GM18858 (cell line): ENCODE measurements at regions not wholly inside any gene's neighbourhood (a gene's known extent, or its start where the extent isn't known, plus 50 kb on each side); places are given as distances from the start of the nearest gene placed in this dataset.

ENCODE experiments used
- ATAC-seq: cut with Tn5 transposase; IDR thresholded peaks from one replicate; pipeline ENCODE4 v1.9.1; 2021; ENCODE audit not compliant: unreplicated experiment

GRCh38 chr11:92317721-92318120 is 93.1 kb downstream of the FAT3 start:
- no peak for ATAC-seq

DNA sequence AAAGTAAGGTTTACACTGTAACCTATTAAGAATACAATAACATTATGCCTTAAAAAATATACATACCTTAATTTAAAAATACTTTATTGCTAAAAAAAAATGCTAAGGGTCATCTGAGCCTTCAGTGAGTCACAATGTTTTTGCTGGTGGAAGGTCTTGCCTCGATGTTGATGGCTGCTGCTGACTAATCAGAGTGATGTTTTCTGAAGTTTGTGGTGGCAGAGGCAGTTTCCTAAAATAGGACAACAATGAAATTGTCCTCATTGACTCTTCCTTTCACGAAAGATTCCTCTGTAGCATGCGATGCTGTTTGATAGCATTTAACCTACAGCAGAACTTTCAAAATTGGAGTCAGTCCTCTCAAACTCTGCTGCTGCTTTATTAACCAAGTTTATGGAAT is 97.6 kb downstream of the FAT3 start:
- ATAC-seq = no peak

- no peak for ATAC-seq
These were observed 100.3 kb downstream of the FAT3 start for GRCh38 chr11:92324890-92325289.

- ATAC-seq = no peak
These were observed 100.8 kb downstream of the FAT3 start for GRCh38 chr11:92325416-92325815.

DNA sequence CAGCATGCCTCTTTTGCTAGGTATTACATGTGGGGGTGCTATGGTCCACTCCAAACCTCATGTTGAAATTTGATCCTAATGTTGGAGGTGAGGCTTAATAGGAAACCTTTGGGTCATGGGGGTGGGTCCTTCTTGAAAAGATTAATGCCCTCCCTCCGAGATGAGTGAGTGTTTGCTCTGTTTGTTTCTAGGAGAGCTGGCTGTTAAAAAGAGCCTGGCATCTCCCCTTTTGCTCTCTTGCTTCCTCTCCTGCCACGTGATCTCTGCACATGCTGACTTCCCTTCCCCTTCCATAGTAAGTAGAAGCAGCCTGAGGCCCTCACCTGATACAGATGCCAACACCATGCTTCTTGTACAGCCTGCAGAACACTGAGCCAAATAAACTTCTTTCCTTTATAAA is 104.5 kb downstream of the FAT3 start:
- ATAC-seq = no peak

GRCh38 chr11:92329646-92330045 is 105.0 kb downstream of the FAT3 start:
- ATAC-seq = no peak

- ATAC-seq = no peak
These were observed 105.5 kb downstream of the FAT3 start for GRCh38 chr11:92330114-92330513.

DNA sequence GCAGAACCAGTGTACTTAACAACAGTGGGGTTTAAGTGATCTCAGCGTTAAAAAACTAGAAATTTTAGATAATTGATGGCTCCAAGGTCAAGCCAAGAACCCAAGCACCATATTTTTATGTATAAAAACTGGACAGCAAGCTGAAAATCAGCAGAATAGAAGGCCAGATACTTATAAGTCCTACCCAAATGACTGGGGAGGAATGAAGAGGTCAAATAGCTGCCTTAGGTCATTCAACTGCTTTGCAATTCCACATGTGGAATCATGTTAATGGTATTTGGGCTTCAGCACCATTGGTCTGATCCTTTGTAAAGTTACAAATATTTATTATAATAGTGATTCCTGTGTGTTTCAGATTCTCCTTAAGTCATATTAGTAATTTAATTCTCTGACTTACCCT is 108.4 kb downstream of the FAT3 start:
- no peak for ATAC-seq

GRCh38 chr11:92340839-92341238 is 116.2 kb downstream of the FAT3 start:
- ATAC-seq = no peak

GRCh38 chr11:92342034-92342720 is 117.6 kb downstream of the FAT3 start:
- no peak for ATAC-seq

GRCh38 chr11:92342886-92343285 is 118.3 kb downstream of the FAT3 start:
- ATAC-seq = no peak

- no peak for ATAC-seq
These were observed 121.6 kb downstream of the FAT3 start for GRCh38 chr11:92346220-92346619.

- no peak for ATAC-seq
These were observed 122.8 kb downstream of the FAT3 start for GRCh38 chr11:92347454-92347853.

- no peak for ATAC-seq
These were observed 125.0 kb downstream of the FAT3 start for GRCh38 chr11:92349486-92350156.

DNA sequence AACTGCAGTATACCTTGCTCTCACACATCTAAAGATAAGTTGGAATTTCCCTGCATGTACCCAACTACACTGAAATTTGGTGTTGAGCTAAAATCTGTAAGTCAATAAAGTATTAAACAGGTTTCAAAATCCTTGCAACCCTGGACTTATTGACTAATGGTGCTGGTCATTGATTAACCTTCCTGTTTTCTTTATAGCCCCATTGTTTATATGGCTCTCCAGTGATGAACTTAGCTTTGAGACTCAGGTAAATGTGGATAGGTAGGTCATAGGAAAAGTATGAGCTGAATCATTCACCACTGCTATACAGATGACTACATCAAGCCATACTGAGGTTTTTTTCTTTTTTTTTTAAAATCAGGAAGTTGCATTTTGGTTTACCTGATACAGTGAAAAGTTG is 132.7 kb downstream of the FAT3 start:
- ATAC-seq = no peak

GRCh38 chr11:92357841-92358240 is 133.2 kb downstream of the FAT3 start:
- no peak for ATAC-seq

DNA sequence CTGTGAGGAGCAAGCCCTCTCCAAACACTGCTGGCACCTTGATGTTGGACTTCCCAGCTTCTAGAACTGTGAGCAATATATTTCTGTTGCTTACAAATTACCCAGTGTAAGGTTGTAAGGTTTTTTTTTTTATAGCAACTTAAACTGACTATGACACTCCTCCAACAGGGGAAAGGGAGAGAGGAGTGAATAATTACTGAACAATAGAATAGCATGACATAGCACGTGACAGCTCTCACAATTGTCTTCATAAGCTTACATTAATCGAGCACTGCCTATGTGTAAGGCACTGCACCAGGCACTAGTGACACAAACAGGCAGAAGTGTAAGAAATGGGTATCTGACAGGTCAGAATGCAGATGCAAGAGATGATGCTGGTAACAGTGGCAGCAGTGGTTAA is 136.9 kb downstream of the FAT3 start:
- ATAC-seq = no peak

- no peak for ATAC-seq
These were observed 138.4 kb downstream of the FAT3 start for GRCh38 chr11:92362989-92363388.

DNA sequence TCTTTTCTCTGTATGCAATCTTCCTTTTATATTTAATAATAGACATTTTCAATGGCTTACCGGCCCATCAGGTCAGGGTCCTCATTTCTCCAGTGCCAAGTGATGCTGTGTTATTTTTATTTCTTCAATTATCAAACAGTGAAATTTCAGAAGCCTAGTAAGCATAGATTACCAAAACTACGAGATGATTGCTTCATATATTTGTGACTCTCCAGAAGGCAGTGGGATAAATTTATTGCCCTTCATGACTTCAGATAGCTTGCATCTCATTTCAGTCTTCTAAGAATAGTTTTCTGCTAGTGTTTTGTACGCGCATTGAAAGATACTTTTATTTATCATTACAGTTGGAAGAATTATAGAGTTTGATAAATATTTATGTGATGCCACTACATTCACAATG is 139.6 kb downstream of the FAT3 start:
- no peak for ATAC-seq

DNA sequence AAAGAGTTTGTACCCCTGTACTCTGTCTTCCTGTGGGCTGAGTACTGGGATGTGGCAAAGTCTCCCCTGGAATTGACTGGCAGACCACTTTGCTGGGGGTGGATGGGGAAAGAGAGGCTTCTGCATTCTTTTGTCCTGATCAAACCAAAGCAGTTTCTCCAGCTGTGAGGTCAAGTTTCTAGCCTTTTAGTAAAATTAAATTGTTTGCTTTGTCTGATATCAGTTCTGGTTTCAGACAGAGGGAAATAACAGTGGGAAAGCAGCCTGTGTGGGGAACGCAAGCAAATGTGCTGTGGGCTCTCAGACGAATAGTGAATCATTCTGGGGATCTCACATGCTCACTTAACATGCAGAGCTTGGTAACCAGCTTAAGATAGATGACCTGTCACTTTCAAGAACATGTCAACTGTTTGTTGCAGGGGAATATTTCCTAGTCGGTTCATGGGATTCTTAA is 151.6 kb downstream of the FAT3 start:
- no peak for ATAC-seq

- ATAC-seq = no peak
These were observed 152.1 kb downstream of the FAT3 start for GRCh38 chr11:92376680-92377079.

GRCh38 chr11:92380882-92381281 is 156.3 kb downstream of the FAT3 start:
- no peak for ATAC-seq

DNA sequence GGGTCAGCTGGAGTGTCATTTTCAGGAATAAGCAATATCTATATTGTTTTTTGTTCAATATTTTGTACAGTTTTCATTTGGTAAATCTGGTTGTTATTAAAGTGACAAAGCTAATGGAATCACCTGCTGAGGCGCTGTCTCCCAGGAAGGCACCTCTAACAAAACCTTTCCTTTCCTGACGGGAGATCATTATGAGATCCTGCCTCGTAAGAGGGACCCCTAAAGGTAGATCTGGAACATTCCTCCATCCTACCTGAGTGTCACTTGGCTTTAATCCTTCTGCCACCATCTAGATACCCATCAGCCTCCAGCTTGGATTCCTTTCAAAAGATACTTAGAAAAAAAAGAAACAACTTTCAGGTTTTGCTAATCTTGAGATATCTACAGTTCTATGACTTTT is 157.7 kb downstream of the FAT3 start:
- ATAC-seq = no peak
